ENCODE measurements at regions not wholly inside any gene's neighbourhood (a gene's known extent, or its start where the extent isn't known, plus 50 kb on each side); places are given as distances from the start of the nearest gene placed in this dataset.

GRCh38 chr4:126223784-126224407, 909.1 kb downstream of the FAT4 start:
- Histone ChIP-seq H3K4me2 (ENCODE audit: insufficient read depth, low read length) (no peak overlapping the region), H3K27me3 (ENCODE audit: control insufficient read depth in 2 of 2, insufficient read depth in 2 of 2, low read length in 2 of 2) (no peaks in the 10 kb centered on the region), H2AFZ (ENCODE audit: low read depth, low read length) (no peak overlapping the region), H3K9me3 (replicated peaks; ENCODE audit: control insufficient read depth, insufficient read depth, low read length) (no peaks in the 10 kb centered on the region), H3K4me3 (replicated peaks in 1 of 3; ENCODE audit: insufficient read depth in 1 of 3, low read depth in 1 of 3, low read length in 3 of 3) (no peak overlapping the region), H3K27ac (ENCODE audit: insufficient read depth, low read depth, low read length) (no peak overlapping the region), H4K20me1 (replicated peaks; ENCODE audit: control insufficient read depth, extremely low read depth, insufficient read depth, low read length) (no peaks in the 10 kb centered on the region), H3K79me2 (ENCODE audit: control insufficient read depth, insufficient read depth, low read length) (no peaks in the 10 kb centered on the region), H3K9ac (replicated peaks; ENCODE audit: extremely low read depth, insufficient read depth, low read length) (no peak overlapping the region), H3K36me3 (ENCODE audit: control insufficient read depth in 2 of 2, extremely low read depth in 1 of 2, insufficient read depth in 2 of 2, low read length in 2 of 2) (no peaks in the 10 kb centered on the region), H3K9me1 (replicated peaks; ENCODE audit: control insufficient read depth, extremely low read depth, insufficient read depth, low read length) (no peaks in the 10 kb centered on the region), H3K4me1 (ENCODE audit: control insufficient read depth, extremely low read depth, insufficient read depth, low read length) (no peaks in the 10 kb centered on the region)
- TF ChIP-seq POLR2A (IDR thresholded peaks at IDR 0.05; ENCODE audit: low read depth, low read length), result no peak
- TF ChIP-seq CTCF (IDR thresholded peaks at IDR 0.05; ENCODE audit: extremely low read depth in 1 of 2, insufficient read depth in 1 of 2, low read depth in 1 of 2, low read length in 2 of 2), result peak; percentile 29 to 52
- intact Hi-C loops (cut with micrococcal nuclease), result loop anchor here (1.0 to 10.0 kb wide), 3 partner anchors 181 to 1176 kb away; partner anchors contain the start of gene FAT4
- ChIA-PET CTCF (interaction anchor here (0.6 to 2.2 kb wide), 38 partner anchors 9 to 1255 kb away, joined by 3 to 32 read pairs (median 4); partner anchors contain the start of gene FAT4), POLR2A (no interaction called here)
- FAIRE-seq (no peak), DNase-seq (ENCODE audit: low read depth, low spot score) (peak; percentile 36)
- dilution Hi-C loops (cut with MboI; ENCODE audit: extremely low pct_ligation_motif_present, low sequenced_read_pairs), result no loop called here
- BruUV-seq (replicated peaks), result no TSS peak

GRCh38 chr4:126227428-126227827, 912.7 kb downstream of the FAT4 start:
- BruUV-seq (replicated peaks), result no TSS peak
- dilution Hi-C loops (cut with MboI; ENCODE audit: extremely low pct_ligation_motif_present, low sequenced_read_pairs), result no loop called here
- CTCF ChIA-PET, result no interaction called here

More at GRCh38 chr4:126227428-126227827, 912.7 kb downstream of the FAT4 start:
- no peak for DNase-seq (ENCODE audit: low read depth, low spot score)
- no peaks in the 10 kb centered on the region for H3K9me1 ChIP-seq (replicated peaks; ENCODE audit: control insufficient read depth, extremely low read depth, insufficient read depth, low read length)
- no peak overlapping the region for H3K4me2 ChIP-seq (ENCODE audit: insufficient read depth, low read length)
- H3K36me3 ChIP-seq (ENCODE audit: control insufficient read depth in 2 of 2, extremely low read depth in 1 of 2, insufficient read depth in 2 of 2, low read length in 2 of 2), result no peaks in the 10 kb centered on the region
- H2AFZ ChIP-seq (ENCODE audit: low read depth, low read length), result no peak overlapping the region
- H3K79me2 ChIP-seq (ENCODE audit: control insufficient read depth, insufficient read depth, low read length), result no peaks in the 10 kb centered on the region
- no peaks in the 10 kb centered on the region for H3K4me1 ChIP-seq (ENCODE audit: control insufficient read depth, extremely low read depth, insufficient read depth, low read length)
- H4K20me1 ChIP-seq (replicated peaks; ENCODE audit: control insufficient read depth, extremely low read depth, insufficient read depth, low read length), result no peaks in the 10 kb centered on the region
- no peak for FAIRE-seq
- no peak overlapping the region for H3K9ac ChIP-seq (replicated peaks; ENCODE audit: extremely low read depth, insufficient read depth, low read length)
- H3K27me3 ChIP-seq (ENCODE audit: control insufficient read depth in 2 of 2, insufficient read depth in 2 of 2, low read length in 2 of 2), result no peaks in the 10 kb centered on the region
- no peak overlapping the region for H3K4me3 ChIP-seq (replicated peaks in 1 of 3; ENCODE audit: insufficient read depth in 1 of 3, low read depth in 1 of 3, low read length in 3 of 3)
- H3K27ac ChIP-seq (ENCODE audit: insufficient read depth, low read depth, low read length), result no peak overlapping the region
- no peaks in the 10 kb centered on the region for H3K9me3 ChIP-seq (replicated peaks; ENCODE audit: control insufficient read depth, insufficient read depth, low read length)
- no peak for TF ChIP-seq GATA2 (IDR thresholded peaks at IDR 0.05; ENCODE audit: insufficient read depth, insufficient read length, low read depth, low read length)
- TF ChIP-seq JUN (IDR thresholded peaks at IDR 0.05; ENCODE audit: borderline replicate concordance, insufficient read depth, insufficient read length, low read depth), result no peak
- no peak for TF ChIP-seq MAX (IDR thresholded peaks at IDR 0.05; ENCODE audit: insufficient read depth, insufficient read length)
- TF ChIP-seq CTCF (IDR thresholded peaks at IDR 0.05; ENCODE audit: extremely low read depth in 1 of 2, insufficient read depth in 1 of 2, low read depth in 1 of 2, low read length in 2 of 2), result no peak
- TF ChIP-seq MYC (IDR thresholded peaks at IDR 0.05; ENCODE audit: low read depth, low read length), result no peak
- TF ChIP-seq EZH2 (IDR thresholded peaks at IDR 0.05; ENCODE audit: borderline replicate concordance, low read depth, low read length, severe bottlenecking), result no peak
- no peak for TF ChIP-seq FOS (IDR thresholded peaks at IDR 0.05; ENCODE audit: borderline replicate concordance, insufficient read depth, low read length)
- TF ChIP-seq POLR2AphosphoS5 (IDR thresholded peaks at IDR 0.05; ENCODE audit: insufficient read depth, low read depth, low read length), result no peak
- no peak for TF ChIP-seq POLR2A (IDR thresholded peaks at IDR 0.05; ENCODE audit: low read depth, low read length)
- POLR2A ChIA-PET, result no interaction called here
- intact Hi-C loops (cut with micrococcal nuclease), result loop anchor here (10.0 kb wide), 1 partner anchor 177 kb away; no protein-coding TSS in a partner anchor
